Kidney epithelial cell (primary cell): ENCODE measurements at regions not wholly inside any gene's neighbourhood (a gene's known extent, or its start where the extent isn't known, plus 50 kb on each side); places are given as distances from the start of the nearest gene placed in this dataset.

Experiments
- DNase-seq: peaks from one replicate; pipeline ENCODE4 v3.0.0-alpha.2; 2010; ENCODE audit warnings: low read depth
- H3K27me3 ChIP-seq: 2 replicates; pipeline ENCODE4 v1.6.0; 2011; ENCODE audit warnings: low read length; ENCODE audit not compliant: control insufficient read depth, insufficient read depth
- H3K36me3 ChIP-seq: 2 replicates; pipeline ENCODE4 v1.5.1; 2011; ENCODE audit warnings: low read length; ENCODE audit not compliant: control insufficient read depth, insufficient read depth
- H3K4me3 ChIP-seq: 2 replicates; pipeline ENCODE4 v1.5.1; 2011; ENCODE audit warnings: low read depth, mild to moderate bottlenecking, control low read depth, low read length
- CTCF ChIP-seq: IDR thresholded peaks from 2 replicates; pipeline ENCODE4 v1.5.1; 2011; ENCODE audit warnings: mild to moderate bottlenecking, moderate library complexity, low read length, control low read depth, inconsistent platforms; ENCODE audit not compliant: insufficient read depth, poor library complexity, severe bottlenecking

- H3K27me3 ChIP-seq = no peaks in the 10 kb centered on the region
- DNase-seq = no peak
- no peak overlapping the region for H3K4me3 ChIP-seq
- TF ChIP-seq CTCF = no peak
- H3K36me3 ChIP-seq = no peaks in the 10 kb centered on the region
These were observed 446.3 kb upstream of the FRG1 start for GRCh38 chr4:189494407-189494806.

- H3K4me3 ChIP-seq = no peak overlapping the region
- no peak for DNase-seq
- H3K36me3 ChIP-seq = no peaks in the 10 kb centered on the region
- no peak for TF ChIP-seq CTCF
- H3K27me3 ChIP-seq = no peaks in the 10 kb centered on the region
These were observed 443.2 kb upstream of the FRG1 start for GRCh38 chr4:189497516-189497915.

GRCh38 chr4:189497996-189498395, 442.7 kb upstream of the FRG1 start:
- TF ChIP-seq CTCF = no peak
- no peaks in the 10 kb centered on the region for H3K27me3 ChIP-seq
- no peak overlapping the region for H3K4me3 ChIP-seq
- H3K36me3 ChIP-seq = no peaks in the 10 kb centered on the region
- DNase-seq = no peak

- DNase-seq = no peak
- no peak for TF ChIP-seq CTCF
These were observed 442.2 kb upstream of the FRG1 start for GRCh38 chr4:189498457-189498856.

GRCh38 chr4:189499696-189500095, 441.0 kb upstream of the FRG1 start:
- Histone ChIP-seq H3K4me3 (no peak overlapping the region), H3K27me3 (no peaks in the 10 kb centered on the region), H3K36me3 (no peaks in the 10 kb centered on the region)
- no peak for TF ChIP-seq CTCF
- DNase-seq = no peak

More at GRCh38 chr4:189498457-189498856, 442.2 kb upstream of the FRG1 start:
- no peak overlapping the region for H3K4me3 ChIP-seq
- no peaks in the 10 kb centered on the region for H3K27me3 ChIP-seq
- no peaks in the 10 kb centered on the region for H3K36me3 ChIP-seq

GRCh38 chr4:189500970-189501369, 439.7 kb upstream of the FRG1 start:
- Histone ChIP-seq H3K27me3 (no peaks in the 10 kb centered on the region), H3K36me3 (no peaks in the 10 kb centered on the region), H3K4me3 (no peak overlapping the region)
- TF ChIP-seq CTCF = no peak
- no peak for DNase-seq
